GM23338 (cell line): ENCODE measurements at regions not wholly inside any gene's neighbourhood (a gene's known extent, or its start where the extent isn't known, plus 50 kb on each side); places are given as distances from the start of the nearest gene placed in this dataset.

Source experiments
- ATAC-seq: fragments of 200-7000 bp; cut with Tn5 transposase; 3 replicates; pipeline ENCODE4 v1.9.1; 2020
- DNase-seq: peaks from one replicate; pipeline ENCODE4 v3.0.0-alpha.2; 2015; ENCODE audit warnings: low spot score
- H2AFZ ChIP-seq: fragments of 200-600 bp; sonication (generic); 2 replicates; pipeline ENCODE4 v1.8.0; 2016; ENCODE audit warnings: antibody characterized with exemption, mild to moderate bottlenecking, moderate library complexity
- H3F3A ChIP-seq: fragments of 200-600 bp; sonication (generic); replicated peaks from 2 replicates; pipeline ENCODE4 v1.8.0; 2017; ENCODE audit warnings: antibody characterized with exemption, mixed run types, low read depth
- H3K27ac ChIP-seq: fragments of 200-600 bp; sonication (generic); 2 replicates; pipeline ENCODE4 v1.6.1; 2016; ENCODE audit warnings: low read depth
- H3K27me3 ChIP-seq: fragments of 200-600 bp; sonication (generic); 2 replicates; pipeline ENCODE4 v1.8.0; 2016; ENCODE audit warnings: mild to moderate bottlenecking, mixed run types, moderate library complexity; ENCODE audit not compliant: insufficient read depth
- H3K36me3 ChIP-seq: fragments of 200-600 bp; sonication (generic); 2 replicates; pipeline ENCODE4 v1.8.0; 2016; ENCODE audit warnings: mild to moderate bottlenecking; ENCODE audit not compliant: insufficient read depth
- H3K4me1 ChIP-seq: fragments of 200-600 bp; sonication (generic); 2 replicates; pipeline ENCODE4 v1.8.0; 2016; ENCODE audit warnings: mild to moderate bottlenecking, moderate library complexity; ENCODE audit not compliant: insufficient read depth
- H3K4me2 ChIP-seq: fragments of 200-600 bp; sonication (generic); 2 replicates; pipeline ENCODE4 v1.7.1; 2017; ENCODE audit warnings: mixed run types
- H3K4me3 ChIP-seq: fragments of 200-600 bp; sonication (generic); 2 replicates; pipeline ENCODE4 v1.6.1; 2016; ENCODE audit warnings: mixed run types
- H3K79me2 ChIP-seq: fragments of 200-600 bp; sonication (generic); replicated peaks from 2 replicates; pipeline ENCODE4 v1.8.0; 2017; ENCODE audit warnings: mild to moderate bottlenecking; ENCODE audit not compliant: insufficient read depth
- H3K9me2 ChIP-seq: fragments of 200-600 bp; sonication (generic); 2 replicates; pipeline ENCODE4 v1.8.0; 2017; ENCODE audit not compliant: insufficient read depth
- H4K20me1 ChIP-seq: fragments of 200-600 bp; sonication (generic); replicated peaks from 2 replicates; pipeline ENCODE4 v1.8.0; 2017; ENCODE audit warnings: mild to moderate bottlenecking; ENCODE audit not compliant: insufficient read depth
- H3K27ac Mint-ChIP-seq: 2 replicates; pipeline ENCODE4 v1.8.0; 2020; ENCODE audit warnings: inconsistent platforms, mild to moderate bottlenecking, moderate library complexity, mixed read lengths
- H3K27me3 Mint-ChIP-seq: 3 replicates; pipeline ENCODE4 v1.8.0; 2022; ENCODE audit warnings: low read depth, mild to moderate bottlenecking, moderate library complexity, mixed read lengths, inconsistent platforms; ENCODE audit not compliant: insufficient read depth, poor library complexity
- H3K36me3 Mint-ChIP-seq: 3 replicates; pipeline ENCODE4 v1.8.0; 2021; ENCODE audit warnings: low read depth, mild to moderate bottlenecking, inconsistent platforms, moderate library complexity, mixed read lengths
- H3K4me1 Mint-ChIP-seq: 3 replicates; pipeline ENCODE4 v1.8.0; 2020; ENCODE audit warnings: mild to moderate bottlenecking, inconsistent platforms, mixed read lengths
- H3K4me3 Mint-ChIP-seq: 3 replicates; pipeline ENCODE4 v1.8.0; 2021; ENCODE audit warnings: moderate library complexity, mild to moderate bottlenecking, inconsistent platforms, mixed read lengths
- H3K9me3 Mint-ChIP-seq: 3 replicates; pipeline ENCODE4 v1.8.0; 2020; ENCODE audit warnings: moderate library complexity, mild to moderate bottlenecking, inconsistent platforms, mixed read lengths
- CREB1 ChIP-seq: fragments of 250-450 bp; sonication (Bioruptor Pico); IDR thresholded peaks from 2 replicates; pipeline ENCODE4 v1.5.0; 2020; ENCODE audit warnings: low read depth, mild to moderate bottlenecking, moderate library complexity
- CTCF ChIP-seq, 2 experiments: fragments of 200-600 bp in 1 of 2; sonication (generic) in 1 of 2; conservative IDR thresholded peaks; 2 replicates each; pipeline versions ENCODE4 v1.5.1 to v1.6.1; 2016 to 2017; ENCODE audit warnings: antibody characterized with exemption in 2 of 2, low read depth in 2 of 2, mild to moderate bottlenecking in 2 of 2, moderate library complexity in 1 of 2
- ETS1 ChIP-seq: IDR thresholded peaks from 2 replicates; pipeline ENCODE4 v1.6.1; 2016; ENCODE audit warnings: antibody characterized with exemption
- EZH2 ChIP-seq: fragments of 200-600 bp; sonication (generic); IDR thresholded peaks from one replicate; pipeline ENCODE4 v1.8.0; 2017; ENCODE audit warnings: antibody characterized with exemption, mild to moderate bottlenecking, low read depth; ENCODE audit not compliant: unreplicated experiment
- EZH2phosphoT487 ChIP-seq: fragments of 200-600 bp; sonication (generic); IDR thresholded peaks from one replicate; pipeline ENCODE4 v1.8.1; 2018; ENCODE audit warnings: antibody characterized with exemption; ENCODE audit not compliant: unreplicated experiment
- NANOG ChIP-seq: IDR thresholded peaks from 2 replicates; pipeline ENCODE4 v1.6.1; 2016; ENCODE audit warnings: antibody characterized with exemption, borderline replicate concordance
- POLR2AphosphoS5 ChIP-seq: IDR thresholded peaks from 2 replicates; pipeline ENCODE4 v1.6.1; 2016; ENCODE audit warnings: antibody characterized with exemption, low read depth
- STAT1 ChIP-seq: IDR thresholded peaks from one replicate; pipeline ENCODE4 v1.6.1; 2016; ENCODE audit warnings: antibody characterized with exemption; ENCODE audit not compliant: unreplicated experiment
- ZNF114 ChIP-seq: fragments of 250-450 bp; sonication (Bioruptor Pico); IDR thresholded peaks from 2 replicates; pipeline ENCODE4 v1.5.0; 2020; ENCODE audit warnings: mild to moderate bottlenecking, moderate library complexity
- ZNF331 ChIP-seq: fragments of 250-450 bp; sonication (Bioruptor Pico); IDR thresholded peaks from 2 replicates; pipeline ENCODE4 v1.5.0; 2020; ENCODE audit warnings: low read depth, mild to moderate bottlenecking, moderate library complexity
- ZNF462 ChIP-seq: fragments of 250-450 bp; sonication (Bioruptor Pico); IDR thresholded peaks from 2 replicates; pipeline ENCODE4 v1.5.0; 2020; ENCODE audit warnings: mild to moderate bottlenecking, moderate library complexity
- TF ChIP-seq, protein P1 (sequence below): IDR thresholded peaks from one replicate; pipeline ENCODE4 v1.6.1; 2018; ENCODE audit warnings: antibody characterized with exemption; ENCODE audit not compliant: unreplicated experiment

- H3K4me2 ChIP-seq: no peak overlapping the region
- no peaks in the 10 kb centered on the region for H3K79me2 ChIP-seq
- no peak overlapping the region for H3K4me3 ChIP-seq
- no peaks in the 10 kb centered on the region for H3K27me3 ChIP-seq
- H3K27ac ChIP-seq: no peak overlapping the region
- no peak overlapping the region for H3K27ac Mint-ChIP-seq
- no peak for TF ChIP-seq NANOG
- no peak for TF ChIP-seq ZNF114 (CRISPR knock-in tag)
- TF ChIP-seq POLR2AphosphoS5: no peak
- TF ChIP-seq ZNF331: no peak
- no peak for TF ChIP-seq CREB1 (CRISPR knock-in tag)
- TF ChIP-seq EZH2phosphoT487: no peak
- TF ChIP-seq STAT1: no peak
- TF ChIP-seq, protein P1, sequence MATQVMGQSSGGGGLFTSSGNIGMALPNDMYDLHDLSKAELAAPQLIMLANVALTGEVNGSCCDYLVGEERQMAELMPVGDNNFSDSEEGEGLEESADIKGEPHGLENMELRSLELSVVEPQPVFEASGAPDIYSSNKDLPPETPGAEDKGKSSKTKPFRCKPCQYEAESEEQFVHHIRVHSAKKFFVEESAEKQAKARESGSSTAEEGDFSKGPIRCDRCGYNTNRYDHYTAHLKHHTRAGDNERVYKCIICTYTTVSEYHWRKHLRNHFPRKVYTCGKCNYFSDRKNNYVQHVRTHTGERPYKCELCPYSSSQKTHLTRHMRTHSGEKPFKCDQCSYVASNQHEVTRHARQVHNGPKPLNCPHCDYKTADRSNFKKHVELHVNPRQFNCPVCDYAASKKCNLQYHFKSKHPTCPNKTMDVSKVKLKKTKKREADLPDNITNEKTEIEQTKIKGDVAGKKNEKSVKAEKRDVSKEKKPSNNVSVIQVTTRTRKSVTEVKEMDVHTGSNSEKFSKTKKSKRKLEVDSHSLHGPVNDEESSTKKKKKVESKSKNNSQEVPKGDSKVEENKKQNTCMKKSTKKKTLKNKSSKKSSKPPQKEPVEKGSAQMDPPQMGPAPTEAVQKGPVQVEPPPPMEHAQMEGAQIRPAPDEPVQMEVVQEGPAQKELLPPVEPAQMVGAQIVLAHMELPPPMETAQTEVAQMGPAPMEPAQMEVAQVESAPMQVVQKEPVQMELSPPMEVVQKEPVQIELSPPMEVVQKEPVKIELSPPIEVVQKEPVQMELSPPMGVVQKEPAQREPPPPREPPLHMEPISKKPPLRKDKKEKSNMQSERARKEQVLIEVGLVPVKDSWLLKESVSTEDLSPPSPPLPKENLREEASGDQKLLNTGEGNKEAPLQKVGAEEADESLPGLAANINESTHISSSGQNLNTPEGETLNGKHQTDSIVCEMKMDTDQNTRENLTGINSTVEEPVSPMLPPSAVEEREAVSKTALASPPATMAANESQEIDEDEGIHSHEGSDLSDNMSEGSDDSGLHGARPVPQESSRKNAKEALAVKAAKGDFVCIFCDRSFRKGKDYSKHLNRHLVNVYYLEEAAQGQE: no peak
- TF ChIP-seq ETS1: no peak
- no peak for TF ChIP-seq ZNF462
- no peak for TF ChIP-seq CTCF (conservative IDR thresholded peaks at IDR 0.05; ENCODE audit: low read depth in 2 of 2)
- TF ChIP-seq EZH2: no peak
- H3K9me3 Mint-ChIP-seq: peaks cover 71% of the 10 kb centered on the region
- H3K27me3 Mint-ChIP-seq: peaks cover 2% of the 10 kb centered on the region
- DNase-seq (no peak), ATAC-seq (no peak)
- no peaks in the 10 kb centered on the region for H3F3A ChIP-seq
- H4K20me1 ChIP-seq: no peaks in the 10 kb centered on the region
- H3K9me2 ChIP-seq: no peaks in the 10 kb centered on the region
- H3K36me3 Mint-ChIP-seq: peaks cover 8% of the 10 kb centered on the region
- H3K36me3 ChIP-seq: no peaks in the 10 kb centered on the region; the same call in 1 of the 2 replicates
- no peak overlapping the region for H2AFZ ChIP-seq
- H3K4me1 Mint-ChIP-seq: no peaks in the 10 kb centered on the region
- no peak overlapping the region for H3K4me3 Mint-ChIP-seq
- H3K4me1 ChIP-seq: 0 out of 2 replicates have a peak, but pooled peaks cover 4% of the 10 kb centered on the region
These were observed 213.3 kb downstream of the GABRG1 start for GRCh38 chr4:45910511-45910910.
